OCI-M1 (cell line): ENCODE measurements at regions not wholly inside any gene's neighbourhood (a gene's known extent, or its start where the extent isn't known, plus 50 kb on each side); places are given as distances from the start of the nearest gene placed in this dataset.
A peak's percentile ranks its signal among the peaks of the same experiment; 100 is the strongest.

Source experiments
- DNase-seq: peaks from one replicate; lab custom pipeline; 2025; lab: John Stamatoyannopoulos, UW

DNA sequence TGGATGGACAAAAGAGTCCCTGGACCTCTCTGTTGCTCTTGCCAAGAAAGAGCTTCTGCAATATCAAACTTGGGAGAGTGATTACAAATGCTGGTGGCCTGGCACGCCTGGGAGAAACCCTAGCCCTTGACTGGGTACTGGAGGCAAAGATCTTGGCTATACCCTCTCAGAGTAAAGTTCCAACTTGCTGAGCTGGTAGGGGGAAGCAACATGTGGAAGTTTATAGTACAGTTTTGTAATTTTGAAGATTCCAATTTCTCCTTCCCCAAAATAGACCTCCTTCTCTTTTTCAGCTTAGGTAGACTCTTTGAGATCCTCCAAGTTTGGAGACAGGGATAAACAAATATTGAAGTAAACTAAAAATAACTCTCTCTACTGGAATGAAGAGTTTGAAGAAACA is 645.3 kb downstream of the NR4A2 start:
- DNase-seq, result no peak

DNA sequence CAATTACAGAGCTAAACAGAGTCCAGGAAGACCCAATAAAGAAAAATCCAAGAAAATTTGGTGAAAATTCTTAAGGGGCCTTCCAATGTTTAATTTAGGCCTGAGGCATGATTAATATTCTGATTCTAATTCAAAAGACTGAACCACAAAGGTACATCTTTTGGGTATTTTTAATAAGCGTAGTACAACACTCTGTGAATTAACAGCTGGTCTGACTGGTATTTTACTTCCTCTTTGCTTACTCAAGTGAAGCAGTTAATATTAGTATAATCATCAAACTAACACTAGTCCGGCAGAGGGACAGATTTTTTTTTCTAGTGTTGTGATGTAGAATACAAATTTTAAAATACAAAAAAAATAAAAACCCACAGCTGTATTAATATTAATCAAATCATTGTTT is 652.9 kb downstream of the NR4A2 start:
- no peak for DNase-seq

DNA sequence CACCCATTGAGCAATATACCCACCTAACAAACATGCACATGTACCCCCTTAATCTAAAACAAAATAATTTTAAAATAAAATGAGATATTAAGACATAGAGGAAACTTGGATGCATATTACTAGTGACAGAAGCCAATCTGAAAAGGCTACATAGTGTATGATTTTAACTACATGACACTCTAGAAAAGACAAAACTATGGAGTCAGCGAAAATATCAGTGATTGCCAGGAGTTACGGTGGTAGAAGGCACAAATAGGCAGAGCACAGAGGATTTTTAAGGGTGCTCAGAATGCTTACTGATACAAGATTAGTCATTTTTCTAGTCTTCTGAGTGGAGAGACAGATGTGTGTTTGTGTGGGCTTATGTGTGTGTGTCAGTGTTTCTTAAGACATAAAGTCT is 656.6 kb downstream of the NR4A2 start:
- no peak for DNase-seq

DNA sequence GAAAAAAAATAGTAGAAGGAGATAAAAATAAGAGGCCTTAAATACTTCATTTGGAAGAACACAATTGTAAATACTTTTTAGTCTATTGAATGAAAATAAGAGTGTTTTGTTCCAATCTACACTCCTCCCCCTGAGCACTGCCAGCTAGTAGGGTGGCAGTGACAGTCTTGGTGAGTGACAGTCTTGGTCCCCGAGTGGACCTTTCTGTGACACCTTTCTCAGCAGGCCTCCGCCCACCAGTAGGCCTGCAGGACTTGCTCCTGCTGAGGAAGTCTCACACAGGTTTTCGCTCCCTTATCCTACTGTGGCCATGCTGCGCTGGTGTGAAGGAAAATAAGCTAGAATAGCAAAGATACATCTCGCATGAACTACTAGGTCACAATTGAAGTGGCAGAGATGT is 666.8 kb downstream of the NR4A2 start:
- no peak for DNase-seq

DNA sequence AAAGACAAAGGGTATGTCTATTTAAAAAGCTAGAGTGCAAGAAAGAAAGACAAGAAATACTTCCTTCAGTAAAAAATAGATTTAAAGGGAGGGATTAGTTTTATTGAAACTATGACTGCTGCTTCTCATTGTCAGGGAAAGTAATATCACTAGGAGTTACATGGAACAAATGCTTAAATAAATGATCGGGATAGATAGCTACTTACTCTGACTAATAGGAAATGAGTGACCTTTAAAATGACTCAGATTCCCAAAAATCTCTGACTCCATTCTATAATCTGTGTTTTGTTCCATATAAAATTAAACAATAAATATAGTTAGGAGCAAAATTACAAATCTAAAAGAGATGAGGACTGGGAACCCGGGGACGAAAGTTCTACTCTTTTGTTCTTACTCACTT is 669.3 kb downstream of the NR4A2 start:
- no peak for DNase-seq

DNA sequence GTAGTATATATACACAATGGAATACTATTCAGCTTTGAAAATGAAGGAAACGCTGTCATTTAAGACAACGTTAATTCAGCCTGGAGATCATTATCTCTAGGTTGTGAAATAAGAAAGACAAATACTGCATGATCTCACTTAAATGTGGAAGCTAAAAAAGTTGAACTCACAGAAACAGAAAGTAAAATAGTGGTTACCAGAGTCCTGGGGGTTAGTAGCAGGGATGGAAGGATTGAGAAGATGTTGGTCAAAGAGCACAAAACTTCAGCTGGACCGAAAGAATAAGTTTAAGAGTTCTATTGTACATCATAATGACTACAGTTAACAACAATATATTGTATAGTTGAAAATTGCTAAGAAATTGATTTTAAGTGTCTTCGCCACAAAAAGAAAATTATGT is 670.3 kb downstream of the NR4A2 start:
- peak; percentile 25 for DNase-seq

DNA sequence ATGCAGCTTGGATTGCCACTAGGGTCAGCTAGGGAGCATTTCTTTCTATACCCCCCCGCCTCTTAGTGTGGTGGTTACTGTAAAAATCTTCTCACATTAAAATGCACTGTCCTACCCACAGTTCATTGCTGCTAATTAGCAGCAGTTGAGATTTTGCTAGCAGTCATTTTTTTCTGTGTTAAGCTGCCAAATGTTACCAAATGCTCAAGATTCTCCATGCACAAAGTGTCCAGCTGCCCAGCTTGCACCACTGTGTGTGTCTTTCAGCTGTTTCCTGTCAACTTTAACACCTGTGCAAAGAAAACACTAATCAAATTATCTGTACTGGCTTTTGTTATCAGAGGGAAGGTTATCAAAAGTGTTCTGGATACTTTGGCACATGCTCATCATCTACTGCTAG is 679.3 kb downstream of the NR4A2 start:
- DNase-seq, result no peak

DNA sequence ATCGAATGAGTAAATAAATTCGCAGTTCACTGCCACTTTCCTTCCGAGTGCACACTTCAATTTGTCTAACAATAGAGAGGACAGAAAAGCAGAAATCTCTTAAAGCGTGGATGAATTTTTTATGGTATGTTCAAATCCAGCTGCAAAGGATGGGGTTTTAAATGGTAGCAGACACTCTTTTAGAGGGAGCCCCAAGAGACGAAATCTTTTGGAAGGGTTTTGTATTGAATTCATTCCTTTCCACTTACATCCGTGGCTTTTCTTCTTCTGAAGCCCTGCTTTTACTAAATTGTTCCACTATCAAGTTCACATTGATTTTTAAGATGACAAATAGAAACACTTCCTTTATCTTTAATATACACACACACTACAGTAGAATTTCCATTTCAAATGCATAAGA is 680.7 kb downstream of the NR4A2 start:
- no peak for DNase-seq

DNA sequence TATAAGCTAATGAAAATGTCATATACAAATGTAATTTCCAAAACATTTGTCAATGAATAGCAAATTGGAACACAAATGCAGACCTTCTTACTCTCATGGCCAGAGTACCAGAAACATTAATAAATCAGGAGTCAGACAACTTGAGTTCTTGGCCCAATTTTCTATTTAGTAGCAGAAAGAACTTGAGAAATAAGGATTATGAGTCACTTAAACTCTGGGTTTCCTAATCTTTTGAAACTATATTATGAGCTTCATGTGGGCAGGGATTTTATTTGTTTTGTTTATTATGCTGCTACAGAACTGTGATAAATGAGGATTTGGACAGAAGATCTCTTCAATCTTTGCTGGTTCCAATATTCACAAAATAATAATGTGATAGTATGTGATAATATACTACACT is 686.7 kb downstream of the NR4A2 start:
- no peak for DNase-seq

DNA sequence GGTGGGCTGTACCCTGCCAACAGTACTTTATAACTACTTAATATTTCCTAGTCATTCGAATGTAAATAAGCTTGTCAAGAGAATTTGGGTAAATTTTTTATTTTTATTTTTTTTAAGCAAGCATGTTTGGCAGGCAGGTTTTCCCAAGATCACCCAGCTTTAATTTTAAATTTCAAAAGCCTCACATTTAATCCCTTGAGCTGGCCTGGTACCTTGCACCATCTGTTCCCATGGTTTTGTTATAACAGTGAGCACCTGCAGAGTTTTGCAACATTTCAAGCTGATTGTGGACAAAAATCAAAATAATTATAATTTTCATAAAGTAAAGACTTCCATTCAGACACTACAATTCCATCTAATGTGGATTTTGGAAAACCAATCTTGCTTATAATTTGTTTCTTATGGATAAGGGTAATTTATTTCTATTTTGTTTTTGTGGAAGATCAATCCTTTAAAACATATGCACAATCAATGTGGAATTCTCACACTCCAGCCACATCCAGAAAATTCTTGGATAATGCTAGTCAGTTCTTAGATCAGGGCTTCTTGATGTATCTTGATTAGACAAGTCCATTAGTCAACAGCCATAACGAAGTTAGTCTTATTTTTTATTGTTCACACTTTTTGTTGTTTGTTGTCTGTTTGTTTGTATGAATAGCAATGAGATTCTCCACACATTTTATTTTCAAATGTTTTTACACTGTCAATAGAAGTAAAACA is 689.3 kb downstream of the NR4A2 start:
- DNase-seq, result no peak

DNA sequence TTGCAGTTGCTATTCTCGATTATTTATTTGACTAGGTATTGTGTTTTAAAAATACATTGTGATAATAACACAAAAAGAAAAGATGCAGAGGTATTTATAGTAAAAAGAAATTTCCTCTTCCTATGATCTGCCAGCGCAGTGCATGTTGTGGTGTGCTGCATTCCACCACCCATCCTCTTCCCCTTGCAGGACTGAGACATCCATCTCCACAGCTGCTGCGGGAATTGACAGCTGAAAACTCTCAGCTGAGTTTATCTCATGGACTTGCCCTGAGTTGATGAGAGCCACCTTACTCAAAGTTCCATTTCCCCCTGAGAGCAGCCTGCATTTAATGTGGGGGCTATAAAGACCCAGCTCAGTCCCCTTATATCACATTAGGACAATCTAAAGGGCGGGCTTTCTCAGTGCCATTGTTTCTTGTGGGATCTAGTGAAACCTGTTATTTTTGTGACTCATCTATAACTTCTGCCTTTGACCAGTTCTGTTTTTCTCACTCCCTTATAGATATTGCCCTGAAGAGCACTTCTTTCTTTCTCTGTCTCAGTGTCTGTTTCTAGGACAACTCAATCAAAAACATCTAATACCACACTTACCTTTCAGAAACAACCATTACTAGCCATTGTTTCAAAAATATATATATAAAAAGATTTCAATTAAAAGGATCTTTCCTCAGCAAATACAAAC is 698.5 kb downstream of the NR4A2 start:
- peak; percentile 24 for DNase-seq

DNA sequence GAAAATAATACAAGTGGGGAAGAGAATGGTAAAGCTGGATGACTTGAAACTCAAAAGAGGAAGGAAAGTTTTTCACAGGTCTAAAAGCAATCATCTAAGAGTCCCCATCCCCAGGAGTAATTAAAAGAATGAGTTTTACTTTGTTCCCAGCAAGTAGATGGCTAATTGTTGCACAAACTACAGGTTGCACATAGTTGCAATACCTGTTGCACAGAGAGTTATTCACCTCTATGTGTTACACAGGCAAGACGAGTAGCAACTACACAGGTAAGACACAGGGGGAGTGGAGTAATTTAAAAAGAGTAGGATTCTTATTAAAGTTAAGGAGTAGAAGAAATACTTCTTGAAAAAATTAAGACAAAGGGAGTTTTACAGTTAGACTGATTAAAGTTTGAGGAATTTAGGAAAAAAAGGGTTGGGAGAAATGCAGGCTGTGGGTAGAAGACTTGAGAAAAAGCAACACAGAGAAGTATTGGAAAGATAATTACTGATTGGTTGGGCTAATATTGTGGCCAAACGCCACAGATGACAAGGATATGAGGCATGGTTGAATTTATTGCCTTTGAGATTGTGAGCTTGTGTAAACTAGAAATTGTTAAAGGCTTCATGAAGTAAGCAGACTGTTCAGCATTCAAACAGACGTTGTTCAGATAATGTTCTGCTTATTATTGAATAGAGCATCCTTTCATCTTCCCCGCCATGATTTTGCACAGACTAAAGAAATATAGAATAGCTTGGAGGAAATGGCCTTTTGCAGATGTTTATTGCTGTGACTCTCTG is 699.3 kb downstream of the NR4A2 start:
- no peak for DNase-seq

DNA sequence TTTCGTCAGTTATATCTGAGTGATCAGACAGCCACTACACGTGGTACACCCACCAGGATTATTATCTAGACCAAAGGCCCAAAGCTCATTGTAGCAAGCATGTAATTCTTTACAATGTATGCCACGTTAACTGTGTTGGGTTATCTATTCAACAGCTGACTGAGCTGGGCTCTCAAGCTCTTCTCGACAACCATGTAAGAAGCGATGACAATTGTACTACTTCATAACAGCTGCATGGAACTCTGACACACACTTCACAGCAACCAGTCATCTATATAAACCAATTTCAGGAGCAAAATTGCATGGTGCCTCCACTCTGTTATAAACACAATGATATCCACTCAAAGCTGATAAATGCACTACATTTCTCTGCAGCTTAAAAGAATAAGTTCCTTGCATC is 701.8 kb downstream of the NR4A2 start:
- no peak for DNase-seq

DNA sequence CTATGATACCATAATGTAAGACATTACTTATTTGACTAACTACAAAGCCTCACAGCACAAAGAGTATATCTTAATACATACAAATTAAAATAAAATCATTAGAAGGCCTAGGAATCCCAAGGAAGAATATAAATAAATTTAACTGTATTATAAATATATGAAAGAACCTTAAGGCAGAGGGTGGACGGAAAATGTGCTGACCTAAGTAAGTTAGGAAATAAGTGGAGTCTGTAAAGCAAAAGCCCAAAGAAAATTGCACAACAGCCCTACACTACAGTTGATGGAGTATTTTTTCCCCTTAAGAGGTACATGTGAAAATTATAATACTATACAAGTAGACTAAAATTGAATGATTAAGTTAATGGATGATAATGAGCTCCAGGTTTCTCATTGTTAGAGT is 710.1 kb downstream of the NR4A2 start:
- no peak for DNase-seq

DNA sequence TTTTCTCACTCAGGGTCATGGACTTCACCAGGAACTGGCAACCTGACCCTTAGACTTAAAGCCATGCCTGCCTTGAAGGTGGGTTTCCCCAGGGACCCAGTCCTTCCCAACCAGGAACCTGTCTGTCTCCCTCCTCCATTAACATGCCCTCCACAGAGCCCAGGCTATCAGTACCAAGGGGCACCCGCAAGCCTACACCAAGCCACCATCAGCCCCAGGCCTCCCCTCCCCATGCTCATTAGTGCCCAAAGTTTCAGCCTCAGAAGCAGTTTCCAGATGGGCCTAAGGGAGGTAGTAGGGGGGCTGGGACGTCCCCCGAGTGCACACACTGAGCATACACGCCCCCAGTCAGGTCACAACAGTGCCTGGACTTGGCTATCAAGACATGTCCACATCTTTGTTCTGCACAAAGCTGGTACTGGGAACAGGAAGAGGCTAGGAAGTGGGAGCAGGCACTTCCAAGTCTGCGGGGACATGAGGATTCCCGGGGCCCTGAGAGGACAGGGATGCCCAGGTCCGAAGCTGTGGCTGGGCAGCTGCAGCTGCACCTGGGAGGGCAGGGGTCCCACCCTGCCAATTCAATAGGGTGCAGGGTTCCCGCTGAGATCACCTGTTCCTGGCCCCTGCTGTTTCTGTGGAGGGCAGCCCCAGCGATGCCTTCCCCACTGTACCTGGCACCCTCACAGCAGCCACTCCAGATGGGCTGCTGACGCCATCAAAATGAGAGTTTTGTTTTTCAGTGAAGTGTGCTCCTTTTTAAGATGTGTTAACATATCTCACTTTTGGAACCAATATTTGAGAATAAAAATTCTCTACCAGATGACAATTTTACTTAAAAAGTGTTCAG is 731.4 kb downstream of the NR4A2 start:
- DNase-seq, result no peak

DNA sequence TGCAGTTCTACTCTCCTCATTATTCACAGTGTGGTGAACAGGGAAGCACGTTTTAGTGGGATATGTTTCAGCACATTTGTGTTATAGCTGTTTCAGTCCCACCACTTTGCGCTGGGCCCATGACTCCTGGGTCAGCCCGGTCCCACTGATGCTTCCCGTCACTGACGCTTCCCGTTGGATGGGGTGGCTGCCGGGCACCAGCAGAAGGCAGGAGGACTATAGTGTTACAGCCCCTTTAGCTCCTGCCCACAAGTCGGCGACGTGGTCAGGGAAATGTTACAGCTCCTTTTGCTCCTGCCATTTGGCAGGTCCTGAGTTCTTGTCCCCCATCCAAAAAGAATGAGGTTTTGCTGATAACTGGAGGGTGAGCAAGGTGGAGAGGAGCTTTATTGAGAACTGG is 732.2 kb downstream of the NR4A2 start:
- no peak for DNase-seq

DNA sequence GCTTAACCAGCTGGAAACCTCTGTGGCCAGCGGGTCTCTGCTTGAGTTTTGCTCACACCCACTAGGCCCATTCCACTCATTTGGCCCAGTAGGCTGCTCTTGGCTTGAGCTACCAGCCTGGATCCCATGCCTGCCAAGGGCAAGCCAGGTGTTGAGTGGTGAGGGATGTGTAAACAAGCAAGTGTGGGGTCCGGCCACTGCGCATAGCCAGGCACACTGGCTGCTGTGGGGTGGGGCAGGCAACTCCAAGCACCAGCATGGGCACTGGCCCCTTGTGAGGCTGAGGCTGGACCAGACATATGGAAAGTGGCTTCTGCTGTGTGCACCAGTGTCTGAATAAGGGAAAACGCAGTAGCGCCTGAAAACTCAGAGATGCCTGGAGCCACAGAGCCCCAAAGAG is 732.7 kb downstream of the NR4A2 start:
- no peak for DNase-seq

DNA sequence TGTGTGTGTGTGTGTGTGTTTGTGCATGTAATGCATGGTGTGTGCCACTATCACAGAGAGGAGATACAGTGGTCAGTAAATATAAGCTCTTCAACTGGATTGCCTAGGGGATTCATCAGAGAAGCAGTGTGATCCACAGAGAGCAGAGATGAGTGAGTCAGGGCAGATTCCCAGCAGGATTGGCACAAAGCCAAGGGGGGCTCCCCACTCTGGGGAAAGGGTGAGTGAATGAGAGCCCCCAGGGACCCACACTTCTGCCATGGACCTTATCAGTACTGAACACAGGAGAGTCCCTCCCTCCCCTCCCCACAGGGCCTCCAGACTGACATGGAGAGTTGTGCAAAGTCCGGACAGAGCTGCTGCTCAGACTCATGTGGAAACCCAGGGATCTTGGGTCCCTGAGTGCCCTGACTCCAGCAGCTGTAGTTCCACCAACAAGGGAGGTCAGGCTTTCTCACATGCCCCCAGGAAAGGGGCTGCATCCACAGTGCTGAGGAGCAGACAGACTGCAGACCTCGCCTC is 748.8 kb downstream of the NR4A2 start:
- DNase-seq, result no peak

DNA sequence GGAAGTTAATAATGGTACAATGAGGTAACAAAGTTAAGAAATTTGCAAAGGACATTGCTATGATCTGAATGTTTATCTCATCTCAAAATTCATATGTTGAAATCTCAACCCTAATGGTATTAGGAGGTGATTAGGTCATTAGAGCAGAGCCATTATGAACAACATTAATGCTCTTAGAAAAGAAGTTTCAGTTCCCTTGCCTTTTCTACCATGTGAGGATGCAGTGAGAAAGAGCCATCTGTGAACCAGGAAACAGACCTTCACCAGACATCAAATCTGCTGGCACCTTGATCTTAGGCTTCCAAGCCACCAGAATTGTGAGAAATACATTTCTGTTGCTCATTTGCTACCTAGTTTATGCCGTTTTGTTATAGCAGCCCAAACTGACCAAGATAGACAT is 757.6 kb downstream of the NR4A2 start:
- DNase-seq, result no peak

DNA sequence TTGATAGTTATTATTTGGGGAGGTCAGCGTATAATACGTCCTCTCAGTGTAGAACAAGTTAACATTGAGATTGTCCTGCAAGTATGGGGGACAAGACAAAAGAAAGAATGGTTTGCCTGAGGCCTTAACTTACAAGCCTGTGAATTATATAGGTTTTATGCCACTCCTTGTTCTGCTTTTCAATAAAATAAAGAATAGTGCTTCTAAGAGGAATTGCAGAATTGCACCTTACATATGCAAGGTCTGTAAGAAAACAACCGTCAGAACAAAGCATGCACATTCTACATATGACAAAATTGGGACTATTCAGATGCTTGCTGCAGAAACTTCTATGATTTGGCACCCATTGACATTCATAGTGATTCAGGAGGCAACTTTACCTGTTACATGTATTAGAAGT is 785.0 kb downstream of the NR4A2 start:
- DNase-seq, result no peak

DNA sequence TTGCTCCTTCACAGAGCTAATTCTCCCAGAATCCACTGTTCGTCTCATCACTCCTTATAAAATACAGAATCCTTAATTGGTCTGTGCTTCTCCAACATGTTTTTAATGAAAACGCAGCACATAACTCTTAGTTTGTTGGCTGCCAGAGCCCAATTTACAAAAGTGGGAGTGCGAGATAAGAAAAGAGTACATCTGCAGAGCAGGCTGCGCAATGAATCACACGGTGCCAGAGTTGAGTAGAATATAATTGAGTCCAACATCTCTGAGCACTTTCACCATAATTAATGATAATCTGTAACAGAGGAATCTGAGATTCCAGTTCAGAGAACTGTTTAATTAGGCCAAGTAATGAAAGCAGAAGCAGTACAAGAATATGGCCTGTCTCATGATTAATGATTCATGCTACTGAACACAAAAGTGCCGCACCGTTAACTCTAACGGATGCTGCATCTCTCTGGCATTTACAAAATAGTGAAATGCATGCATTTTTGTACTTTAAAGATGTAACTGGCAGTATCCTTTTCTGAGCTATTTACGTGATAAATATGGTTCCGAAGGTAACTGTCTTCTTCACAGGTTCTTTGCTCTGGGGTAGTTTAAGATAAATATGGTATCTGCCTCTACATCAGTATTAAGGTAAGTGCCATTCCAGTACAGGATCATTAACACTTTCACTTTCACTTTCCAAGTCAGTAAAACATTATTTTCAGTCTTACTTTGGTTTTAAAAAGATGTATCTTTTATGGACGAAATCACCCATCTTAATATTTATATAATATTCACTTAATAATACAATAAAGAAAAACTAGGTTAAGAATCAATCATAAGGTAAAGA is 785.6 kb downstream of the NR4A2 start:
- DNase-seq, result peak; percentile 44
